Sigmoid colon (tissue), 6 donors: ENCODE measurements at regions not wholly inside any gene's neighbourhood (a gene's known extent, or its start where the extent isn't known, plus 50 kb on each side); places are given as distances from the start of the nearest gene placed in this dataset.
"Not testable (repeated sequence)": the region's sequence is repeated elsewhere in the genome, so short reads cannot be mapped to it uniquely, and the experiment has no call there.

Experiments
- DNase-seq: peaks from one replicate; pipeline ENCODE4 v3.0.0-alpha.2; 2019
- H3K27ac ChIP-seq, 4 donors: fragments of 200-600 bp; sonication (generic); one replicate each; pipeline ENCODE4 v1.5.1; 2016 to 2019; ENCODE audit warnings: mild to moderate bottlenecking in 1 of 4
- H3K27me3 ChIP-seq, 3 donors: fragments of 200-600 bp; sonication (generic); one replicate each; pipeline ENCODE4 v1.5.1; 2019; ENCODE audit warnings: mild to moderate bottlenecking in 1 of 3
- H3K36me3 ChIP-seq, 4 donors: fragments of 200-600 bp; sonication (generic); one replicate each; pipeline ENCODE4 v1.5.1; 2016 to 2019
- H3K4me1 ChIP-seq, 4 donors: fragments of 200-600 bp; sonication (generic); one replicate each; pipeline ENCODE4 v1.5.1; 2017 to 2019
- H3K4me3 ChIP-seq, 4 donors: fragments of 200-600 bp; sonication (generic); one replicate each; pipeline ENCODE4 v1.5.1; 2017 to 2019; ENCODE audit warnings: mild to moderate bottlenecking in 2 of 4, moderate library complexity in 1 of 4
- H3K9me3 ChIP-seq, 4 donors: fragments of 200-600 bp in 3 of 4; sonication (generic) in 3 of 4; one replicate each; pipeline versions ENCODE4 v1.5.1 to v1.6.1; 2013 to 2019
- EP300 ChIP-seq, 4 donors: sonication (generic); formaldehyde crosslinking; IDR thresholded peaks; one replicate each; pipeline ENCODE4 v1.6.1; 2017; ENCODE audit warnings: antibody characterized with exemption in 4 of 4
- POLR2A ChIP-seq, 2 donors: fragments of 450-650 bp; IDR thresholded peaks; one replicate each; pipeline ENCODE4 v1.6.1; 2016; ENCODE audit warnings: antibody characterized with exemption in 2 of 2, mild to moderate bottlenecking in 2 of 2, moderate library complexity in 2 of 2
- POLR2AphosphoS5 ChIP-seq, 4 donors: sonication (generic); formaldehyde crosslinking; IDR thresholded peaks; one replicate each; pipeline ENCODE4 v1.6.1; 2017; ENCODE audit warnings: antibody characterized with exemption in 4 of 4
- WGBS, 2 donors: extraction: QIAGEN DNeasy Blood & Tissue Kit; methylation state at CpG; one replicate each; pipeline ENCODE4 v1.1.7; 2013; 5-methylcytosine and 5-hydroxymethylcytosine counted together
- intact Hi-C: fragments of 100-400 bp; cut with DNase I; formaldehyde crosslinking; loops from one replicate; pipeline ENCODE4 v1.15.1; 2023
- TF ChIP-seq, protein P1 (sequence below), 4 experiments: fragments of 450-650 bp in 3 of 4; fragments of 200-600 bp in 1 of 4; IDR thresholded peaks; one replicate each; pipeline ENCODE4 v1.5.1; 2016 to 2019; ENCODE audit warnings: antibody characterized with exemption in 4 of 4, mild to moderate bottlenecking in 3 of 4, moderate library complexity in 2 of 4
- donor health status: healthy with polysubstance abuse.
- donor health status: healthy.

DNA sequence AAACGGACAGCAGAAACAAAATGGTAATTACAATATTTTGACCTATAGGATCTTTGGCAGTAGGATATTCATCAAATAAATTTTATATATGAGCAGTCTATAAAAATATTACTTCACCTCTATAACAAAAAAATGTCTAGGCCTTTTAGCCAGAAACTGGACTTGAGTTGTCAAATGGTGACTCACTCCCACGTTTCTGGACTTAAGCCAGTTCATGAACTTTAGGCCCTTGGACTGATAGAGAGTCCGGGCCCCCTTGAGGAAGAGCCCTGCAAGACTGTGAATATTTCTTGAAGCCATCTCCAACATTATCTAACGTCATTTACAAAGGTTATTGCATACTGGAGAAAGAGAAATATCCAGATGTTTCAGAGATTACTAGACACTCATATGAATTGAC is 106.8 kb upstream of the FAM47A start:
- Histone ChIP-seq H3K27ac (no peak overlapping the region), H3K4me1 (no peaks in the 10 kb centered on the region), H3K4me3 (no peak overlapping the region), H3K9me3 (no peaks in the 10 kb centered on the region), H3K27me3 (no peaks in the 10 kb centered on the region), H3K36me3 (no peaks in the 10 kb centered on the region)
- 70 to 72% methylated on average over 4 of the region's 4 CpGs for WGBS, 2 donors
- TF ChIP-seq, protein P1, sequence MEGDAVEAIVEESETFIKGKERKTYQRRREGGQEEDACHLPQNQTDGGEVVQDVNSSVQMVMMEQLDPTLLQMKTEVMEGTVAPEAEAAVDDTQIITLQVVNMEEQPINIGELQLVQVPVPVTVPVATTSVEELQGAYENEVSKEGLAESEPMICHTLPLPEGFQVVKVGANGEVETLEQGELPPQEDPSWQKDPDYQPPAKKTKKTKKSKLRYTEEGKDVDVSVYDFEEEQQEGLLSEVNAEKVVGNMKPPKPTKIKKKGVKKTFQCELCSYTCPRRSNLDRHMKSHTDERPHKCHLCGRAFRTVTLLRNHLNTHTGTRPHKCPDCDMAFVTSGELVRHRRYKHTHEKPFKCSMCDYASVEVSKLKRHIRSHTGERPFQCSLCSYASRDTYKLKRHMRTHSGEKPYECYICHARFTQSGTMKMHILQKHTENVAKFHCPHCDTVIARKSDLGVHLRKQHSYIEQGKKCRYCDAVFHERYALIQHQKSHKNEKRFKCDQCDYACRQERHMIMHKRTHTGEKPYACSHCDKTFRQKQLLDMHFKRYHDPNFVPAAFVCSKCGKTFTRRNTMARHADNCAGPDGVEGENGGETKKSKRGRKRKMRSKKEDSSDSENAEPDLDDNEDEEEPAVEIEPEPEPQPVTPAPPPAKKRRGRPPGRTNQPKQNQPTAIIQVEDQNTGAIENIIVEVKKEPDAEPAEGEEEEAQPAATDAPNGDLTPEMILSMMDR (IDR thresholded peaks at IDR 0.05), result no peak
- no peak for TF ChIP-seq POLR2A (IDR thresholded peaks at IDR 0.05)
- TF ChIP-seq EP300 (IDR thresholded peaks at IDR 0.05), result no peak
- TF ChIP-seq POLR2AphosphoS5 (IDR thresholded peaks at IDR 0.05), result no peak
- intact Hi-C loops, result no loop called here
- DNase-seq, result no peak

DNA sequence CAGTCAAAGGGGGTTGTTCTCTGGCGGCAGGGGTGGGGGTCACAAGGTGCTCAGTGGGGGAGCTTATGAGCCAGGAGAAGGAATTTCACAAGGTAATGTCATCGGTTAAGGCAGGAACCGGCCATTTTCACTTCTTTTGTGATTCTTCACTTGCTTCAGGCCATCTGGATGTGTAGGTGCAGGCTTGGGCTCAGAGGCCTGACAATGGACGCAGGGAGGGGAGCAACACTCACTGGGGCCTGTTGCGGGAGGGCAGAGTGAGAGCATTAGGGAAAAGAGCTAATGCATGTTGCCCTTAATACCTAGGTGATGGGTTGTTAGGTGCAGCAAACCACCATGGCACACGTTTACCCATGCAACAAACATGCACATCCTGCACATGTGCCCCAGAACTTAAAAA is 98.0 kb upstream of the FAM47A start:
- DNase-seq, H3K4me3 ChIP-seq, intact Hi-C loops, H3K9me3 ChIP-seq, H3K36me3 ChIP-seq, H3K4me1 ChIP-seq, H3K27ac ChIP-seq, H3K27me3 ChIP-seq: not testable (repeated sequence)
- 63 to 86% methylated on average over 6 of the region's 6 CpGs for WGBS, 2 donors

DNA sequence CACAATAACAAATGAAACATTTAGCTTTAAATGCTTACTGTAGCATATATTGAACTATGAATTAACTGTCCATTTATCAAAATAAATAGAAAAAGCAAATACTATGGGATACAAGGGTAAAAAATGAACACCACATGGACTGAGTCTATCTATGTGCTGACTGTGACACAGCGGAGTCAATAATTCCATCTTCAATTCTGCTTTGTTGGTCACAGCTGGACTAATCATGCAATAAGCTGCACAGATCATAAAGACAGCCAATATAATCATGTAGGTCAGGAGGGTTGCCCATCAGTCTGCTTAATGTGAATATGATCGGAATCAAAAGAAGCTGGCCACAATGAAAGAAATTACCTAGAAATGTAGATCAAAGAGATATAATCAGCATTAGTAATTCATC is 95.7 kb upstream of the FAM47A start:
- Histone ChIP-seq H3K4me3 (no peak overlapping the region), H3K4me1 (no peaks in the 10 kb centered on the region), H3K36me3 (no peaks in the 10 kb centered on the region), H3K27ac (no peak overlapping the region), H3K27me3 (no peaks in the 10 kb centered on the region), H3K9me3 (no peaks in the 10 kb centered on the region)
- TF ChIP-seq EP300 (IDR thresholded peaks at IDR 0.05), result no peak
- TF ChIP-seq POLR2AphosphoS5 (IDR thresholded peaks at IDR 0.05), result no peak
- no peak for TF ChIP-seq POLR2A (IDR thresholded peaks at IDR 0.05)
- TF ChIP-seq, protein P1 (IDR thresholded peaks at IDR 0.05), result no peak
- DNase-seq, result no peak
- intact Hi-C loops, result no loop called here
- 91 to 94% methylated on average over 2 of the region's 2 CpGs for WGBS, 2 donors

DNA sequence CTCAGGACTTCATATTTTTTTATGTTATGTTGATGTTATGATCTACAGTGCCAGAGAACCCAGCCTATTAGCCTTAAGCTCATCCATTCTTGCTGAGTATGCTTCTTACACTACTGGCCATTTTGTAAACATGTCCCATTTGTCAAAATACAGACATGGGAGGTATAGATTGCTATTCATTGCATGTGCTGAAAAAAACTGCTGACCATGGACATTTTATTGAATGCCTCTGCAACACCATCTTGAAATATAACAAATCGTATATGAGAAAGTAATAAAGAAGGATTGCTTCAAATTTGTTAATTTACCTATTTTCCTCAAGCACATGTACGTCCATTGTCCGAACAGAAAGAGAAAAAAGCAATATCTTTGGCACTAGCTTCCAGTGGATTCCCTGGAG is 91.5 kb upstream of the FAM47A start:
- DNase-seq, result no peak
- Histone ChIP-seq H3K27me3 (no peaks in the 10 kb centered on the region), H3K27ac (no peak overlapping the region), H3K4me1 (no peaks in the 10 kb centered on the region), H3K4me3 (no peak overlapping the region), H3K9me3 (no peaks in the 10 kb centered on the region), H3K36me3 (no peaks in the 10 kb centered on the region)
- intact Hi-C loops, result no loop called here
- no peak for TF ChIP-seq POLR2A (IDR thresholded peaks at IDR 0.05)
- TF ChIP-seq POLR2AphosphoS5 (IDR thresholded peaks at IDR 0.05), result no peak
- TF ChIP-seq, protein P1 (IDR thresholded peaks at IDR 0.05), result no peak
- TF ChIP-seq EP300 (IDR thresholded peaks at IDR 0.05), result no peak
- 53 to 85% methylated on average over 3 of the region's 3 CpGs for WGBS, 2 donors

DNA sequence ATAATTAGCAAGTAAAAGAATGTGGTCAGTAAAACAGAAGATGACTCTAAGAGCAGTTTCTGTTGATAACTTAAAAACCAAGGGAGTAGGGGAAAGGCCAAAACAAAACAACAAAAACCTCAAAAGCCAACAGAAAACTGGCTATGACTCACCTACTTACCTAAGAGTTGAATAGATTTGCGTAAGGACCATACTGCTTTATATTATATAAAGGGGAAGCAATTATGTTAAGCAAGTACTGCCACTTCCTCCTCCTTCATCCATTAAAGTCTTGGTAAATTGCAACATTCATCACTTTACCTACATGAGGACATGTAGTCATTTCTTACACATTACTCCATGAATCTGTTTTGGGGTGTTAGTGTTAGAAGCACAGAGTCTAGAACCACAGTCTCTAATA is 85.9 kb upstream of the FAM47A start:
- no peak for DNase-seq
- WGBS, 2 donors, result 81 to 83% methylated on average over 1 of the region's 1 CpG
- Histone ChIP-seq H3K4me3 (no peak overlapping the region), H3K36me3 (no peaks in the 10 kb centered on the region), H3K4me1 (no peaks in the 10 kb centered on the region), H3K27ac (no peak overlapping the region), H3K9me3 (no peaks in the 10 kb centered on the region), H3K27me3 (no peaks in the 10 kb centered on the region)
- TF ChIP-seq EP300 (IDR thresholded peaks at IDR 0.05), result no peak
- TF ChIP-seq POLR2A (IDR thresholded peaks at IDR 0.05), result no peak
- no peak for TF ChIP-seq POLR2AphosphoS5 (IDR thresholded peaks at IDR 0.05)
- TF ChIP-seq, protein P1 (IDR thresholded peaks at IDR 0.05), result no peak
- intact Hi-C loops, result no loop called here
